GM23338 (cell line): ENCODE measurements at regions not wholly inside any gene's neighbourhood (a gene's known extent, or its start where the extent isn't known, plus 50 kb on each side); places are given as distances from the start of the nearest gene placed in this dataset.

Experiments used
- ATAC-seq: fragments of 200-7000 bp; cut with Tn5 transposase; 3 replicates; pipeline ENCODE4 v1.9.1; 2020
- DNase-seq: peaks from one replicate; pipeline ENCODE4 v3.0.0-alpha.2; 2015; ENCODE audit warnings: low spot score
- H2AFZ ChIP-seq: fragments of 200-600 bp; sonication (generic); 2 replicates; pipeline ENCODE4 v1.8.0; 2016; ENCODE audit warnings: antibody characterized with exemption, mild to moderate bottlenecking, moderate library complexity
- H3F3A ChIP-seq: fragments of 200-600 bp; sonication (generic); replicated peaks from 2 replicates; pipeline ENCODE4 v1.8.0; 2017; ENCODE audit warnings: antibody characterized with exemption, mixed run types, low read depth
- H3K27ac ChIP-seq: fragments of 200-600 bp; sonication (generic); 2 replicates; pipeline ENCODE4 v1.6.1; 2016; ENCODE audit warnings: low read depth
- H3K27me3 ChIP-seq: fragments of 200-600 bp; sonication (generic); 2 replicates; pipeline ENCODE4 v1.8.0; 2016; ENCODE audit warnings: mild to moderate bottlenecking, mixed run types, moderate library complexity; ENCODE audit not compliant: insufficient read depth
- H3K36me3 ChIP-seq: fragments of 200-600 bp; sonication (generic); 2 replicates; pipeline ENCODE4 v1.8.0; 2016; ENCODE audit warnings: mild to moderate bottlenecking; ENCODE audit not compliant: insufficient read depth
- H3K4me1 ChIP-seq: fragments of 200-600 bp; sonication (generic); 2 replicates; pipeline ENCODE4 v1.8.0; 2016; ENCODE audit warnings: mild to moderate bottlenecking, moderate library complexity; ENCODE audit not compliant: insufficient read depth
- H3K4me2 ChIP-seq: fragments of 200-600 bp; sonication (generic); 2 replicates; pipeline ENCODE4 v1.7.1; 2017; ENCODE audit warnings: mixed run types
- H3K4me3 ChIP-seq: fragments of 200-600 bp; sonication (generic); 2 replicates; pipeline ENCODE4 v1.6.1; 2016; ENCODE audit warnings: mixed run types
- H3K79me2 ChIP-seq: fragments of 200-600 bp; sonication (generic); replicated peaks from 2 replicates; pipeline ENCODE4 v1.8.0; 2017; ENCODE audit warnings: mild to moderate bottlenecking; ENCODE audit not compliant: insufficient read depth
- H3K9me2 ChIP-seq: fragments of 200-600 bp; sonication (generic); 2 replicates; pipeline ENCODE4 v1.8.0; 2017; ENCODE audit not compliant: insufficient read depth
- H4K20me1 ChIP-seq: fragments of 200-600 bp; sonication (generic); replicated peaks from 2 replicates; pipeline ENCODE4 v1.8.0; 2017; ENCODE audit warnings: mild to moderate bottlenecking; ENCODE audit not compliant: insufficient read depth
- H3K27ac Mint-ChIP-seq: 2 replicates; pipeline ENCODE4 v1.8.0; 2020; ENCODE audit warnings: inconsistent platforms, mild to moderate bottlenecking, moderate library complexity, mixed read lengths
- H3K27me3 Mint-ChIP-seq: 3 replicates; pipeline ENCODE4 v1.8.0; 2022; ENCODE audit warnings: low read depth, mild to moderate bottlenecking, moderate library complexity, mixed read lengths, inconsistent platforms; ENCODE audit not compliant: insufficient read depth, poor library complexity
- H3K36me3 Mint-ChIP-seq: 3 replicates; pipeline ENCODE4 v1.8.0; 2021; ENCODE audit warnings: low read depth, mild to moderate bottlenecking, inconsistent platforms, moderate library complexity, mixed read lengths
- H3K4me1 Mint-ChIP-seq: 3 replicates; pipeline ENCODE4 v1.8.0; 2020; ENCODE audit warnings: mild to moderate bottlenecking, inconsistent platforms, mixed read lengths
- H3K4me3 Mint-ChIP-seq: 3 replicates; pipeline ENCODE4 v1.8.0; 2021; ENCODE audit warnings: moderate library complexity, mild to moderate bottlenecking, inconsistent platforms, mixed read lengths
- H3K9me3 Mint-ChIP-seq: 3 replicates; pipeline ENCODE4 v1.8.0; 2020; ENCODE audit warnings: moderate library complexity, mild to moderate bottlenecking, inconsistent platforms, mixed read lengths
- EZH2phosphoT487 ChIP-seq: fragments of 200-600 bp; sonication (generic); IDR thresholded peaks from one replicate; pipeline ENCODE4 v1.8.1; 2018; ENCODE audit warnings: antibody characterized with exemption; ENCODE audit not compliant: unreplicated experiment
- JUNB ChIP-seq: IDR thresholded peaks from one replicate; pipeline ENCODE4 v1.6.1; 2016; ENCODE audit warnings: antibody characterized with exemption; ENCODE audit not compliant: unreplicated experiment
- NANOG ChIP-seq: IDR thresholded peaks from 2 replicates; pipeline ENCODE4 v1.6.1; 2016; ENCODE audit warnings: antibody characterized with exemption, borderline replicate concordance
- POLR2AphosphoS5 ChIP-seq: IDR thresholded peaks from 2 replicates; pipeline ENCODE4 v1.6.1; 2016; ENCODE audit warnings: antibody characterized with exemption, low read depth
- STAT1 ChIP-seq: IDR thresholded peaks from one replicate; pipeline ENCODE4 v1.6.1; 2016; ENCODE audit warnings: antibody characterized with exemption; ENCODE audit not compliant: unreplicated experiment
- ZNF114 ChIP-seq: fragments of 250-450 bp; sonication (Bioruptor Pico); IDR thresholded peaks from 2 replicates; pipeline ENCODE4 v1.5.0; 2020; ENCODE audit warnings: mild to moderate bottlenecking, moderate library complexity
- ZNF331 ChIP-seq: fragments of 250-450 bp; sonication (Bioruptor Pico); IDR thresholded peaks from 2 replicates; pipeline ENCODE4 v1.5.0; 2020; ENCODE audit warnings: low read depth, mild to moderate bottlenecking, moderate library complexity
- TF ChIP-seq, protein P1 (sequence below): IDR thresholded peaks from 2 replicates; pipeline ENCODE4 v1.6.1; 2016; ENCODE audit warnings: antibody characterized with exemption
- TF ChIP-seq, protein P2 (sequence below), 2 experiments: fragments of 200-600 bp in 1 of 2; sonication (generic) in 1 of 2; conservative IDR thresholded peaks; 2 replicates each; pipeline versions ENCODE4 v1.5.1 to v1.6.1; 2016 to 2017; ENCODE audit warnings: antibody characterized with exemption in 2 of 2, low read depth in 2 of 2, mild to moderate bottlenecking in 2 of 2, moderate library complexity in 1 of 2
- TF ChIP-seq, protein P3 (sequence below): IDR thresholded peaks from one replicate; pipeline ENCODE4 v1.6.1; 2018; ENCODE audit warnings: antibody characterized with exemption; ENCODE audit not compliant: unreplicated experiment

DNA sequence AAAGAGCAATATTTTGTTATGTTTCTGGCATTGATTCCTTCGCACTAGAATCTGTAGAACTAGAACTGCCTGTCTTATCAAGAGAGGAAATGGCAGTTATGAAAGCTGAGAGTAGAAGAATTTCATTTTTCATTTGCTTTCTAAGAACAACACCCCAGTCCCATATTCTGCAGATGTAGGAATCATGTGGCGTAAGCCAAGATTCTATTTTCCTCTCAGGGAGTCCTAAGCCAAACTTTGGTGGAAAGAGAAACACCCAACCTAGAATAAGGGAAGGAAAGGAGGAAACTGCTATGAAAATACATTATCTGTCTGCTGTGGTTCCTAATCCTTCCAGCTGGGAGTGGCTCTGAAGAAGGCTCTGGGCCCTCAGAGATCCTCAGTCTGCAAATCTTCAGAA, 1176.9 kb upstream of the C9orf72 start:
- H3K4me1 Mint-ChIP-seq, result no peaks in the 10 kb centered on the region
- Histone ChIP-seq H3K4me1 (no peaks in the 10 kb centered on the region), H3K4me3 (no peak overlapping the region), H3K4me2 (no peak overlapping the region), H3K27me3 (no peaks in the 10 kb centered on the region), H3F3A (no peaks in the 10 kb centered on the region), H2AFZ (no peak overlapping the region), H3K27ac (no peak overlapping the region), H4K20me1 (no peaks in the 10 kb centered on the region), H3K36me3 (no peaks in the 10 kb centered on the region), H3K9me2 (0 out of 2 replicates have a peak, but pooled peaks cover 2% of the 10 kb centered on the region), H3K79me2 (no peaks in the 10 kb centered on the region)
- H3K36me3 Mint-ChIP-seq, result peaks cover 2% of the 10 kb centered on the region
- ATAC-seq (no peak), DNase-seq (no peak)
- no peaks in the 10 kb centered on the region for H3K27me3 Mint-ChIP-seq
- no peak overlapping the region for H3K27ac Mint-ChIP-seq
- no peak overlapping the region for H3K4me3 Mint-ChIP-seq
- TF ChIP-seq ZNF331 (CRISPR knock-in tag) (no peak), JUNB (no peak), ZNF114 (CRISPR knock-in tag) (no peak), NANOG (no peak)
- TF ChIP-seq, protein P1, sequence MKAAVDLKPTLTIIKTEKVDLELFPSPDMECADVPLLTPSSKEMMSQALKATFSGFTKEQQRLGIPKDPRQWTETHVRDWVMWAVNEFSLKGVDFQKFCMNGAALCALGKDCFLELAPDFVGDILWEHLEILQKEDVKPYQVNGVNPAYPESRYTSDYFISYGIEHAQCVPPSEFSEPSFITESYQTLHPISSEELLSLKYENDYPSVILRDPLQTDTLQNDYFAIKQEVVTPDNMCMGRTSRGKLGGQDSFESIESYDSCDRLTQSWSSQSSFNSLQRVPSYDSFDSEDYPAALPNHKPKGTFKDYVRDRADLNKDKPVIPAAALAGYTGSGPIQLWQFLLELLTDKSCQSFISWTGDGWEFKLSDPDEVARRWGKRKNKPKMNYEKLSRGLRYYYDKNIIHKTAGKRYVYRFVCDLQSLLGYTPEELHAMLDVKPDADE, result no peak
- TF ChIP-seq, protein P2, sequence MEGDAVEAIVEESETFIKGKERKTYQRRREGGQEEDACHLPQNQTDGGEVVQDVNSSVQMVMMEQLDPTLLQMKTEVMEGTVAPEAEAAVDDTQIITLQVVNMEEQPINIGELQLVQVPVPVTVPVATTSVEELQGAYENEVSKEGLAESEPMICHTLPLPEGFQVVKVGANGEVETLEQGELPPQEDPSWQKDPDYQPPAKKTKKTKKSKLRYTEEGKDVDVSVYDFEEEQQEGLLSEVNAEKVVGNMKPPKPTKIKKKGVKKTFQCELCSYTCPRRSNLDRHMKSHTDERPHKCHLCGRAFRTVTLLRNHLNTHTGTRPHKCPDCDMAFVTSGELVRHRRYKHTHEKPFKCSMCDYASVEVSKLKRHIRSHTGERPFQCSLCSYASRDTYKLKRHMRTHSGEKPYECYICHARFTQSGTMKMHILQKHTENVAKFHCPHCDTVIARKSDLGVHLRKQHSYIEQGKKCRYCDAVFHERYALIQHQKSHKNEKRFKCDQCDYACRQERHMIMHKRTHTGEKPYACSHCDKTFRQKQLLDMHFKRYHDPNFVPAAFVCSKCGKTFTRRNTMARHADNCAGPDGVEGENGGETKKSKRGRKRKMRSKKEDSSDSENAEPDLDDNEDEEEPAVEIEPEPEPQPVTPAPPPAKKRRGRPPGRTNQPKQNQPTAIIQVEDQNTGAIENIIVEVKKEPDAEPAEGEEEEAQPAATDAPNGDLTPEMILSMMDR (conservative IDR thresholded peaks at IDR 0.05; ENCODE audit: low read depth in 2 of 2), result no peak
- TF ChIP-seq, protein P3, sequence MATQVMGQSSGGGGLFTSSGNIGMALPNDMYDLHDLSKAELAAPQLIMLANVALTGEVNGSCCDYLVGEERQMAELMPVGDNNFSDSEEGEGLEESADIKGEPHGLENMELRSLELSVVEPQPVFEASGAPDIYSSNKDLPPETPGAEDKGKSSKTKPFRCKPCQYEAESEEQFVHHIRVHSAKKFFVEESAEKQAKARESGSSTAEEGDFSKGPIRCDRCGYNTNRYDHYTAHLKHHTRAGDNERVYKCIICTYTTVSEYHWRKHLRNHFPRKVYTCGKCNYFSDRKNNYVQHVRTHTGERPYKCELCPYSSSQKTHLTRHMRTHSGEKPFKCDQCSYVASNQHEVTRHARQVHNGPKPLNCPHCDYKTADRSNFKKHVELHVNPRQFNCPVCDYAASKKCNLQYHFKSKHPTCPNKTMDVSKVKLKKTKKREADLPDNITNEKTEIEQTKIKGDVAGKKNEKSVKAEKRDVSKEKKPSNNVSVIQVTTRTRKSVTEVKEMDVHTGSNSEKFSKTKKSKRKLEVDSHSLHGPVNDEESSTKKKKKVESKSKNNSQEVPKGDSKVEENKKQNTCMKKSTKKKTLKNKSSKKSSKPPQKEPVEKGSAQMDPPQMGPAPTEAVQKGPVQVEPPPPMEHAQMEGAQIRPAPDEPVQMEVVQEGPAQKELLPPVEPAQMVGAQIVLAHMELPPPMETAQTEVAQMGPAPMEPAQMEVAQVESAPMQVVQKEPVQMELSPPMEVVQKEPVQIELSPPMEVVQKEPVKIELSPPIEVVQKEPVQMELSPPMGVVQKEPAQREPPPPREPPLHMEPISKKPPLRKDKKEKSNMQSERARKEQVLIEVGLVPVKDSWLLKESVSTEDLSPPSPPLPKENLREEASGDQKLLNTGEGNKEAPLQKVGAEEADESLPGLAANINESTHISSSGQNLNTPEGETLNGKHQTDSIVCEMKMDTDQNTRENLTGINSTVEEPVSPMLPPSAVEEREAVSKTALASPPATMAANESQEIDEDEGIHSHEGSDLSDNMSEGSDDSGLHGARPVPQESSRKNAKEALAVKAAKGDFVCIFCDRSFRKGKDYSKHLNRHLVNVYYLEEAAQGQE, result no peak
- no peaks in the 10 kb centered on the region for H3K9me3 Mint-ChIP-seq

DNA sequence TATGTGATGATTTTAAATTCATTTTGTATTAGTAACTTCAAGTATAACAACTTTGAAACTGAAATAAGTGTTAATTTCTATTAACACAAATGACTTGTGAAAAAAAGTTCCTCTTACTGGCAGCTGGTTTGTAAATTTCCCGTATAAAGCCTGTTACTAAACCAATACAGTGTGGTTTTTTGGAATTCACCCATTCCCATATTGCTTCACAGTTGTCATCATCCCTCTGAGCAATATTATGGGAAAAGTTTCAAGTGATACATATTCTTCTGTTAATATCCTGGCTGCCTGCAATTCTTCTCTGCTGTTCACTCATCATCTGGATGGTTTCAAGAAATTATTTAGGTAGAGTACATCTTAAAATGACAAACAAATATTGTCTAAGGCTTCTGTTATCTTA, 1185.1 kb upstream of the C9orf72 start:
- Mint-ChIP-seq H3K36me3 (no peaks in the 10 kb centered on the region; the same call in 2 of the 3 replicates), H3K27me3 (no peaks in the 10 kb centered on the region), H3K4me1 (peaks cover 13% of the 10 kb centered on the region; the same call in 2 of the 3 replicates), H3K27ac (no peak overlapping the region), H3K9me3 (no peaks in the 10 kb centered on the region), H3K4me3 (no peak overlapping the region)
- Histone ChIP-seq H3K4me3 (no peak overlapping the region), H3K4me1 (peaks cover 6% of the 10 kb centered on the region; the same call in 1 of the 2 replicates), H3K9me2 (no peaks in the 10 kb centered on the region), H4K20me1 (no peaks in the 10 kb centered on the region), H3K27me3 (no peaks in the 10 kb centered on the region), H2AFZ (no peak overlapping the region), H3F3A (no peaks in the 10 kb centered on the region), H3K36me3 (no peaks in the 10 kb centered on the region), H3K27ac (no peak overlapping the region), H3K4me2 (no peak overlapping the region), H3K79me2 (no peaks in the 10 kb centered on the region)
- ATAC-seq, result no peak
- no peak for DNase-seq
- TF ChIP-seq JUNB (no peak), STAT1 (no peak), POLR2AphosphoS5 (no peak), EZH2phosphoT487 (no peak)
- TF ChIP-seq, protein P2 (conservative IDR thresholded peaks at IDR 0.05; ENCODE audit: low read depth in 2 of 2), result no peak
- TF ChIP-seq, protein P1, result no peak
